ENCODE measurements at regions not wholly inside any gene's neighbourhood (a gene's known extent, or its start where the extent isn't known, plus 50 kb on each side); places are given as distances from the start of the nearest gene placed in this dataset.

DNA sequence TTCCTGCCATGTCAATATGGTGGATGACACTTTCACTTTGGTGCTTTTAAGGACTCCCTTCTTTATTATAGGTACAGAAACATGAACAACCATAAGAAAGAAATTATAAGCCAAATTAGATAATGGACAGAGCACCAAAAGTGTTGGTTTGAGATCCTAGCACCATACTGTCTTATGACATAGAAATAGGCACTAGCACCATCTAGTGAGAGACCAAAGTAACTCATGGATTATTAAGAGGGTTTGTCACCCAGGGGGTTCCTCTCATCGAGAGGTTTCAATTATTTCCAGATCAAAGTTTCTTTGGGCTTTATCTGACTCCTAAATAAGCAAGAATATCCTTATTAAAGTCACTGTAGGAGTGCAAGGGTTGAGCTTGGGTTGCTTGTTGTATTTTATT lies 153.0 kb upstream of the DIO2 start:
- ChIA-PET CTCF (ENCODE audit: unreplicated experiment) (no interaction called here), POLR2A (interaction anchor here (0.6 to 1.0 kb wide), 3 partner anchors 217 to 476 kb away, joined by 3 read pairs; no protein-coding TSS in a partner anchor)
- Histone ChIP-seq H4K20me1 (ENCODE audit: insufficient read depth, low read length) (no peaks in the 10 kb centered on the region), H3K9me3 (ENCODE audit: low read length) (no peaks in the 10 kb centered on the region), H3K27ac (ENCODE audit: low read depth, low read length, poor library complexity, severe bottlenecking) (no peak overlapping the region), H2AFZ (ENCODE audit: low read length) (no peak overlapping the region), H3K9me2 (ENCODE audit: insufficient read depth, low read length) (no peaks in the 10 kb centered on the region), H3K4me2 (ENCODE audit: low read length) (no peak overlapping the region), H3K36me3 (ENCODE audit: insufficient read depth, low read length) (no peaks in the 10 kb centered on the region), H3K79me2 (ENCODE audit: insufficient read depth, low read depth, low read length) (no peaks in the 10 kb centered on the region), H3K4me1 (ENCODE audit: insufficient read depth, low read length, poor library complexity, severe bottlenecking) (no peaks in the 10 kb centered on the region), H3K4me3 (ENCODE audit: low read depth, low read length, poor library complexity, severe bottlenecking) (no peak overlapping the region)
- DNase-seq (ENCODE audit: low spot score): peak; percentile 21
- no TSS peak for BruUV-seq (replicated peaks)
- no peak for TF ChIP-seq EZH2phosphoT487 (IDR thresholded peaks at IDR 0.05; ENCODE audit: borderline replicate concordance, low read depth, low read length)
- TF ChIP-seq, protein P1, sequence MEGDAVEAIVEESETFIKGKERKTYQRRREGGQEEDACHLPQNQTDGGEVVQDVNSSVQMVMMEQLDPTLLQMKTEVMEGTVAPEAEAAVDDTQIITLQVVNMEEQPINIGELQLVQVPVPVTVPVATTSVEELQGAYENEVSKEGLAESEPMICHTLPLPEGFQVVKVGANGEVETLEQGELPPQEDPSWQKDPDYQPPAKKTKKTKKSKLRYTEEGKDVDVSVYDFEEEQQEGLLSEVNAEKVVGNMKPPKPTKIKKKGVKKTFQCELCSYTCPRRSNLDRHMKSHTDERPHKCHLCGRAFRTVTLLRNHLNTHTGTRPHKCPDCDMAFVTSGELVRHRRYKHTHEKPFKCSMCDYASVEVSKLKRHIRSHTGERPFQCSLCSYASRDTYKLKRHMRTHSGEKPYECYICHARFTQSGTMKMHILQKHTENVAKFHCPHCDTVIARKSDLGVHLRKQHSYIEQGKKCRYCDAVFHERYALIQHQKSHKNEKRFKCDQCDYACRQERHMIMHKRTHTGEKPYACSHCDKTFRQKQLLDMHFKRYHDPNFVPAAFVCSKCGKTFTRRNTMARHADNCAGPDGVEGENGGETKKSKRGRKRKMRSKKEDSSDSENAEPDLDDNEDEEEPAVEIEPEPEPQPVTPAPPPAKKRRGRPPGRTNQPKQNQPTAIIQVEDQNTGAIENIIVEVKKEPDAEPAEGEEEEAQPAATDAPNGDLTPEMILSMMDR (conservative IDR thresholded peaks at IDR 0.05; ENCODE audit: low read length): peak; percentile 74
- intact Hi-C loops (cut with micrococcal nuclease; ENCODE audit: unreplicated experiment): no loop called here

DNA sequence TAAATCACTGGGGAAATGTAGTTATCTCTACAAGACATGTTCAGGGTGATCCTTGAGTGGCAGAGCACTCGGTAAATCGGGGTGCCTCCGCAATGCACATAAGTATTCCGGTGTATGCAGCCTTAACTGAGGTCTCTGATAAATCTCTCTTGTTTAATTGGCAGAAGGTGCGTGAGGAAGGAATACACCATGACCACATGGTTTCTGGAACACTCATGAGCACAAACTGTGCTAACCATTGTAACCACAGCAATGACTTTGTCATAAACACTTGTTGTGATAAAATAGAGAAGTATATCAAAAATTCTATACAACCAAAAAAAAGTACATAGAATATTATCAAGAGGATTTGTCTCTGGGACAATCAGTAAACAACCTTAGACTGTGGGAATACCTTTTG lies 146.8 kb upstream of the DIO2 start:
- POLR2A ChIA-PET: no interaction called here
- DNase-seq (ENCODE audit: low spot score): no peak
- no peaks in the 10 kb centered on the region for H4K20me1 ChIP-seq (ENCODE audit: insufficient read depth, low read length)
- H2AFZ ChIP-seq (ENCODE audit: low read length): no peak overlapping the region
- H3K4me1 ChIP-seq (ENCODE audit: insufficient read depth, low read length, poor library complexity, severe bottlenecking): no peaks in the 10 kb centered on the region
- BruUV-seq (replicated peaks): no TSS peak
- no peak overlapping the region for H3K27ac ChIP-seq (ENCODE audit: low read depth, low read length, poor library complexity, severe bottlenecking)
- TF ChIP-seq EZH2phosphoT487 (IDR thresholded peaks at IDR 0.05; ENCODE audit: borderline replicate concordance, low read depth, low read length): no peak
- TF ChIP-seq, protein P1 (conservative IDR thresholded peaks at IDR 0.05; ENCODE audit: low read length): no peak
- no peak overlapping the region for H3K4me2 ChIP-seq (ENCODE audit: low read length)
- intact Hi-C loops (cut with micrococcal nuclease; ENCODE audit: unreplicated experiment): no loop called here
- H3K4me3 ChIP-seq (ENCODE audit: low read depth, low read length, poor library complexity, severe bottlenecking): no peak overlapping the region
- H3K79me2 ChIP-seq (ENCODE audit: insufficient read depth, low read depth, low read length): no peaks in the 10 kb centered on the region
- H3K9me2 ChIP-seq (ENCODE audit: insufficient read depth, low read length): no peaks in the 10 kb centered on the region
- H3K9me3 ChIP-seq (ENCODE audit: low read length): no peaks in the 10 kb centered on the region
- CTCF ChIA-PET (ENCODE audit: unreplicated experiment): no interaction called here
- no peaks in the 10 kb centered on the region for H3K36me3 ChIP-seq (ENCODE audit: insufficient read depth, low read length)

DNA sequence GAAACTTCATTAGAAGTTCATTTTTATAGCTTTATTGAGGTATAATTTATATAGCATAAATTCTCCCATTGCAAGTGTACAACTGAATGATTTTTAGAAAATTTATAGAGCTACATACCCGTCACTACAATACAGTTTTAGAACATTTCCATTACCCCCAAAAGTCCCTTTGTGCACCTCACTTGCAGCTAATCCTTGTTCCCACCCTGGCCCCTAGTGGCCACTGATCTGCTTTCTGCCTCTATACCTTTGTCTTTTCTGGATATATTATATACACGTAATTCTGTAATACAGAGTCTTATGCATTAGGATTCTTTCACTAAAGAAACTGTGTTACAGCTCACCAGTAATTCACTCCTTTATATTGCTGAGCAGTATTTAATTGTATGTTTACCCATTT lies 145.1 kb upstream of the DIO2 start:
- H3K4me2 ChIP-seq (ENCODE audit: low read length): no peak overlapping the region
- no peaks in the 10 kb centered on the region for H3K4me1 ChIP-seq (ENCODE audit: insufficient read depth, low read length, poor library complexity, severe bottlenecking)
- H3K36me3 ChIP-seq (ENCODE audit: insufficient read depth, low read length): no peaks in the 10 kb centered on the region
- no peak overlapping the region for H3K4me3 ChIP-seq (ENCODE audit: low read depth, low read length, poor library complexity, severe bottlenecking)
- H3K9me2 ChIP-seq (ENCODE audit: insufficient read depth, low read length): no peaks in the 10 kb centered on the region
- POLR2A ChIA-PET: interaction anchor here (0.6 to 0.7 kb wide), 2 partner anchors 16 to 34 kb away, joined by 3 to 4 read pairs; no protein-coding TSS in a partner anchor
- CTCF ChIA-PET (ENCODE audit: unreplicated experiment): no interaction called here
- TF ChIP-seq, protein P1 (conservative IDR thresholded peaks at IDR 0.05; ENCODE audit: low read length): peak; percentile 64
- no peak for TF ChIP-seq EZH2phosphoT487 (IDR thresholded peaks at IDR 0.05; ENCODE audit: borderline replicate concordance, low read depth, low read length)
- no peaks in the 10 kb centered on the region for H4K20me1 ChIP-seq (ENCODE audit: insufficient read depth, low read length)
- no peak overlapping the region for H2AFZ ChIP-seq (ENCODE audit: low read length)
- peak; percentile 3 for DNase-seq (ENCODE audit: low spot score)
- intact Hi-C loops (cut with micrococcal nuclease; ENCODE audit: unreplicated experiment): no loop called here
- H3K79me2 ChIP-seq (ENCODE audit: insufficient read depth, low read depth, low read length): no peaks in the 10 kb centered on the region
- H3K27ac ChIP-seq (ENCODE audit: low read depth, low read length, poor library complexity, severe bottlenecking): no peak overlapping the region
- no TSS peak for BruUV-seq (replicated peaks)
- no peaks in the 10 kb centered on the region for H3K9me3 ChIP-seq (ENCODE audit: low read length)
